Esophagus squamous epithelium (tissue), 5 donors: ENCODE measurements at regions not wholly inside any gene's neighbourhood (a gene's known extent, or its start where the extent isn't known, plus 50 kb on each side); places are given as distances from the start of the nearest gene placed in this dataset.

Experiments
- DNase-seq: peaks from one replicate; lab custom pipeline; 2025; lab: John Stamatoyannopoulos, UW
- H3K27ac ChIP-seq, 4 donors: fragments of 200-600 bp; sonication (generic); one replicate each; pipeline ENCODE4 v1.5.1; 2016 to 2019; ENCODE audit warnings: mild to moderate bottlenecking in 1 of 4
- H3K27me3 ChIP-seq, 4 donors: fragments of 200-600 bp; sonication (generic); 1 replicate in 3 of 4; 2 replicates in 1 of 4; pipeline versions ENCODE4 v1.5.1 to v1.6.0; 2017 to 2021; ENCODE audit warnings: antibody characterized with exemption in 1 of 4
- H3K36me3 ChIP-seq, 3 donors: fragments of 200-600 bp; sonication (generic); one replicate each; pipeline ENCODE4 v1.5.1; 2016 to 2019
- H3K4me1 ChIP-seq, 3 donors: fragments of 200-600 bp; sonication (generic); one replicate each; pipeline ENCODE4 v1.5.1; 2017 to 2019
- H3K4me3 ChIP-seq, 4 donors: fragments of 200-600 bp; sonication (generic); 1 replicate in 3 of 4; 2 replicates in 1 of 4; pipeline ENCODE4 v1.5.1; 2016 to 2019; ENCODE audit warnings: mild to moderate bottlenecking in 2 of 4, moderate library complexity in 1 of 4
- H3K9me3 ChIP-seq, 3 donors: fragments of 200-600 bp; sonication (generic); one replicate each; pipeline ENCODE4 v1.5.1; 2016 to 2019
- POLR2A ChIP-seq, 4 donors: fragments of 450-650 bp; IDR thresholded peaks; one replicate each; pipeline ENCODE4 v1.6.1; 2017; ENCODE audit warnings: antibody characterized with exemption in 4 of 4, mild to moderate bottlenecking in 4 of 4, moderate library complexity in 3 of 4
- WGBS, 2 donors: methylation state at CpG; one replicate each; pipeline ENCODE4 v1.1.5; 2018; 5-methylcytosine and 5-hydroxymethylcytosine counted together
- intact Hi-C: fragments of 100-400 bp; cut with DNase I; formaldehyde crosslinking; loops from one replicate; pipeline ENCODE4 v1.15.0; 2022
- TF ChIP-seq, protein P1 (sequence below), 6 experiments: fragments of 450-650 bp in 4 of 6; fragments of 200-600 bp in 2 of 6; sonication (generic) in 2 of 6; IDR thresholded peaks; one replicate each; pipeline ENCODE4 v1.5.1; 2016 to 2019; ENCODE audit warnings: antibody characterized with exemption in 6 of 6, mild to moderate bottlenecking in 4 of 6, moderate library complexity in 4 of 6
- donor health status: DM: yes; HTN: yes; CAD: no.

GRCh38 chr2:67671464-67672450, 274.6 kb downstream of the ETAA1 start:
- intact Hi-C loops: no loop called here
- Histone ChIP-seq H3K27ac (no peak overlapping the region), H3K4me1 (peaks cover 0 to 13% (median 0%) of the 10 kb centered on the region in 3 donors), H3K36me3 (no peaks in the 10 kb centered on the region), H3K4me3 (no peak overlapping the region), H3K27me3 (no peaks in the 10 kb centered on the region), H3K9me3 (no peaks in the 10 kb centered on the region)
- WGBS, 2 donors: 74 to 84% methylated on average over 9 to 10 of the region's 10 CpGs
- no peak for DNase-seq
- no peak for TF ChIP-seq POLR2A (IDR thresholded peaks at IDR 0.05)
- TF ChIP-seq, protein P1, sequence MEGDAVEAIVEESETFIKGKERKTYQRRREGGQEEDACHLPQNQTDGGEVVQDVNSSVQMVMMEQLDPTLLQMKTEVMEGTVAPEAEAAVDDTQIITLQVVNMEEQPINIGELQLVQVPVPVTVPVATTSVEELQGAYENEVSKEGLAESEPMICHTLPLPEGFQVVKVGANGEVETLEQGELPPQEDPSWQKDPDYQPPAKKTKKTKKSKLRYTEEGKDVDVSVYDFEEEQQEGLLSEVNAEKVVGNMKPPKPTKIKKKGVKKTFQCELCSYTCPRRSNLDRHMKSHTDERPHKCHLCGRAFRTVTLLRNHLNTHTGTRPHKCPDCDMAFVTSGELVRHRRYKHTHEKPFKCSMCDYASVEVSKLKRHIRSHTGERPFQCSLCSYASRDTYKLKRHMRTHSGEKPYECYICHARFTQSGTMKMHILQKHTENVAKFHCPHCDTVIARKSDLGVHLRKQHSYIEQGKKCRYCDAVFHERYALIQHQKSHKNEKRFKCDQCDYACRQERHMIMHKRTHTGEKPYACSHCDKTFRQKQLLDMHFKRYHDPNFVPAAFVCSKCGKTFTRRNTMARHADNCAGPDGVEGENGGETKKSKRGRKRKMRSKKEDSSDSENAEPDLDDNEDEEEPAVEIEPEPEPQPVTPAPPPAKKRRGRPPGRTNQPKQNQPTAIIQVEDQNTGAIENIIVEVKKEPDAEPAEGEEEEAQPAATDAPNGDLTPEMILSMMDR (IDR thresholded peaks at IDR 0.05): no peak

- WGBS, 2 donors: 68 to 77% methylated on average over 4 of the region's 4 CpGs
- DNase-seq: no peak
- intact Hi-C loops: no loop called here
- Histone ChIP-seq H3K27ac (no peak overlapping the region), H3K9me3 (no peaks in the 10 kb centered on the region), H3K36me3 (no peaks in the 10 kb centered on the region), H3K4me1 (no peaks in the 10 kb centered on the region), H3K4me3 (no peak overlapping the region), H3K27me3 (no peaks in the 10 kb centered on the region)
- TF ChIP-seq, protein P1 (IDR thresholded peaks at IDR 0.05): no peak
- TF ChIP-seq POLR2A (IDR thresholded peaks at IDR 0.05): no peak
Observed at GRCh38 chr2:67674668-67675067, 277.5 kb downstream of the ETAA1 start.

DNA sequence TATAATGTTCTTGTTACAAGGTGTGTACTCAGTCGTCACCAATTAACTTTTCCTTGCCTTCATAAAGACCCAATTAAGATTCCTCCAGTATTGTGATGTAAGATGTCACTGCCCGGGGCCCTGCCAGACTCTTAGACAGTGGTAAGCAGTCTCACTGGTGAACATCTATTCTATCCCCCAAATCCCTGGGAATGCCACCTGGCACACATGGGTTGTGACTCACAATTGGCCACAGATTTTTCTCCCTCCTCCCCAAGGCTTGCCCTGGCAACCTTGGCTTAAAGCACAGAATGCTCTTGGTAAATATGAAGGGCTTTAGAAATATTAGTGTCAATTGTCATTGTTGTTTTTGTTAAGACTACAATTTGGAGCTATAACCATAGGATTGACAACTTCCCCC, 287.9 kb downstream of the ETAA1 start:
- TF ChIP-seq, protein P1 (IDR thresholded peaks at IDR 0.05): no peak
- TF ChIP-seq POLR2A (IDR thresholded peaks at IDR 0.05): no peak
- intact Hi-C loops: no loop called here
- no peak for DNase-seq
- Histone ChIP-seq H3K27me3 (no peaks in the 10 kb centered on the region), H3K4me1 (no peaks in the 10 kb centered on the region), H3K27ac (no peak overlapping the region), H3K4me3 (no peak overlapping the region), H3K36me3 (no peaks in the 10 kb centered on the region), H3K9me3 (no peaks in the 10 kb centered on the region)
- WGBS, 2 donors: 61 to 73% methylated on average over 1 to 2 of the region's 2 CpGs

- Histone ChIP-seq H3K4me1 (no peaks in the 10 kb centered on the region), H3K27me3 (peaks cover 0 to 3% (median 0%) of the 10 kb centered on the region in 4 donors), H3K9me3 (no peaks in the 10 kb centered on the region), H3K27ac (no peak overlapping the region), H3K4me3 (no peak overlapping the region), H3K36me3 (no peaks in the 10 kb centered on the region)
- no peak for DNase-seq
- WGBS, 2 donors: 89% methylated on average over 3 of the region's 3 CpGs
- intact Hi-C loops: no loop called here
- TF ChIP-seq, protein P1 (IDR thresholded peaks at IDR 0.05): no peak
- TF ChIP-seq POLR2A (IDR thresholded peaks at IDR 0.05): no peak
Observed at GRCh38 chr2:67686254-67686653, 289.1 kb downstream of the ETAA1 start.

DNA sequence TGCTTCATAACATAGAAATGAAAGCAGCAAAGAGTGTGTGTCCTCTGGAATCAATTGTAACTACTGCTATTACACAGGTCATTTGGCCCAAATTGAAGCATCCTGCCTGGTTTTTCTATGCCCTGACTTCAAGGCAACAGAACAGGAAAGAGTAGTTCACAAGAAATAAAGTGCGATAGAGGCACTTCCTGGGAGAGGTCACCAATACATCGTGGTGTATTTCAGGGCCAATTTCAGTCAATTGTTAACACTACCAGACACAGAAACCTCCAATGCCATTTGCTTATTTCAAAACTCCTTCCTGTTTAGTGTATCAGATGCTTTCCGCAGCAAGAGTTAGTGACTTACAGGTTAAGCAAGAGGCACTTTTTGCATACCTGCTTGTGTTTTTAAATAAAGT, 292.1 kb downstream of the ETAA1 start:
- intact Hi-C loops: no loop called here
- H3K36me3 ChIP-seq: no peaks in the 10 kb centered on the region

More for the DNA sequence above, 292.1 kb downstream of the ETAA1 start:
- WGBS, 2 donors: 66 to 70% methylated on average over 3 of the region's 3 CpGs
- H3K27ac ChIP-seq: no peak overlapping the region
- DNase-seq: no peak
- no peaks in the 10 kb centered on the region for H3K9me3 ChIP-seq
- no peak for TF ChIP-seq POLR2A (IDR thresholded peaks at IDR 0.05)
- TF ChIP-seq, protein P1 (IDR thresholded peaks at IDR 0.05): no peak
- no peaks in the 10 kb centered on the region for H3K4me1 ChIP-seq
- H3K4me3 ChIP-seq: no peak overlapping the region
- peaks cover 0 to 3% (median 0%) of the 10 kb centered on the region in 4 donors for H3K27me3 ChIP-seq
